ENCODE measurements at regions not wholly inside any gene's neighbourhood (a gene's known extent, or its start where the extent isn't known, plus 50 kb on each side); places are given as distances from the start of the nearest gene placed in this dataset.

GRCh38 chr5:124080256-124080655, 568.3 kb downstream of the CSNK1G3 start:
- TF ChIP-seq POLR2A (IDR thresholded peaks at IDR 0.05) (no peak), CTCF (IDR thresholded peaks at IDR 0.05) (no peak)

Measured in lower leg skin (tissue), 3 donors.